ENCODE measurements at regions not wholly inside any gene's neighbourhood (a gene's known extent, or its start where the extent isn't known, plus 50 kb on each side); places are given as distances from the start of the nearest gene placed in this dataset.

GRCh38 chr4:38242101-38242500, 281.9 kb downstream of the PTTG2 start:
- TF ChIP-seq CTCF (IDR thresholded peaks at IDR 0.05): no peak
- no peak for TF ChIP-seq EP300 (IDR thresholded peaks at IDR 0.05; ENCODE audit: low read depth)
- TF ChIP-seq POLR2A (IDR thresholded peaks at IDR 0.05): no peak
- TF ChIP-seq POLR2AphosphoS5 (IDR thresholded peaks at IDR 0.05): no peak
